Heart left ventricle (tissue), 13 donors: ENCODE measurements at regions not wholly inside any gene's neighbourhood (a gene's known extent, or its start where the extent isn't known, plus 50 kb on each side); places are given as distances from the start of the nearest gene placed in this dataset.

Experiments used
- CTCF ChIP-seq, 12 donors: fragments of 200-600 bp; sonication (generic) in 4 of 12; IDR thresholded peaks; one replicate each; pipeline versions ENCODE4 v1.5.0 to v1.8.0; 2018 to 2022; ENCODE audit warnings: antibody characterized with exemption in 12 of 12, mild to moderate bottlenecking in 5 of 12
- POLR2A ChIP-seq, 2 donors: fragments of 450-650 bp; IDR thresholded peaks; one replicate each; pipeline ENCODE4 v1.6.1; 2017; ENCODE audit warnings: antibody characterized with exemption in 2 of 2, mild to moderate bottlenecking in 2 of 2, moderate library complexity in 2 of 2
- donor health status: ischemic (EF 13 %, LVEDD 7.1; RV severe dilation, severe dysfunction).
- donor health status: DM: no; HTN: yes; CAD: no.
- donor health status: DM: no; HTN: no; CAD: no.
- donor health status: ischemic (EF 25% LVEDD 6.9; RV normal size, moderate dysfunction).
- donor health status: ischemic (EF 25% LVEDD 5.7; RV mildly dilated, moderate dysfunction).
- donor health status: ischemic (EF 35%, LVEDD 5.7; RV mildly dilated, moderate dysfunction).
- donor health status: nonischemic (EF 11% LVEDD 7.7; RV severe dilation, severe dysfunction).
- donor health status: DM: yes; HTN: yes; CAD: no.
- donor health status: PGD.
- donor health status: ischemic (EF 29% LVEDD 5.4; RV normal size, mild dysfunction).
- donor health status: nonischemic (EF 23%, LVEDD 6.1; RV moderate dilation, normal function).

GRCh38 chr6:106886081-106886843, 88.3 kb downstream of the CD24 start:
- TF ChIP-seq CTCF (IDR thresholded peaks at IDR 0.05) (no peak), POLR2A (IDR thresholded peaks at IDR 0.05) (no peak)
